ENCODE measurements at regions not wholly inside any gene's neighbourhood (a gene's known extent, or its start where the extent isn't known, plus 50 kb on each side); places are given as distances from the start of the nearest gene placed in this dataset.
A peak's percentile ranks its signal among the peaks of the same experiment; 100 is the strongest.

GRCh38 chr6:113513086-113513485, 344.1 kb upstream of the MARCKS start:
- no peak for DNase-seq (ENCODE audit: low read depth)

- DNase-seq (ENCODE audit: low read depth), result no peak
Observed at GRCh38 chr6:113522376-113522775, 334.8 kb upstream of the MARCKS start.

GRCh38 chr6:113524826-113525225, 332.3 kb upstream of the MARCKS start:
- no peak for DNase-seq (ENCODE audit: low read depth)

- DNase-seq (ENCODE audit: low read depth), result no peak
Observed at GRCh38 chr6:113526553-113526952, 330.6 kb upstream of the MARCKS start.

GRCh38 chr6:113526995-113527394, 330.1 kb upstream of the MARCKS start:
- no peak for DNase-seq (ENCODE audit: low read depth)

GRCh38 chr6:113528111-113528510, 329.0 kb upstream of the MARCKS start:
- no peak for DNase-seq (ENCODE audit: low read depth)

DNA sequence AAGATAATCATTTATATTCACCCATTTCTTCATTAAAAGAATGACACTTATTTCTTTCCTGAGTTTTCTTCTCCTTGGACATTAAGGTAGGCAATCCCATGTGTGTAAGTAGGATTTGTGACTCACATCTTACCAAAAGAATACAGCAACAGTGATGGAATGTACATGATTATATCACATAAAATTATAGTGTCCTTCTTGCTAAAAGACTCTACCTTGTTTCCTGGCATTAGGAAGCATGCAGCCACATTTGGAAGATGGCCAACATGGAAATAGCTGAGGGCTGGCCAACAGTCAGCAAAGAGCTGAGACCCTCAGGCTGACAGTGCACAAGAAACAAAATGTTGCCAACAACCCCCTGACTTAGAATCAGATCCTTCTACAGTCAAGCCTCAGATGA, 327.9 kb upstream of the MARCKS start:
- DNase-seq (ENCODE audit: low read depth), result peak; percentile 11

- no peak for DNase-seq (ENCODE audit: low read depth)
Observed at GRCh38 chr6:113529879-113530278, 327.3 kb upstream of the MARCKS start.

DNA sequence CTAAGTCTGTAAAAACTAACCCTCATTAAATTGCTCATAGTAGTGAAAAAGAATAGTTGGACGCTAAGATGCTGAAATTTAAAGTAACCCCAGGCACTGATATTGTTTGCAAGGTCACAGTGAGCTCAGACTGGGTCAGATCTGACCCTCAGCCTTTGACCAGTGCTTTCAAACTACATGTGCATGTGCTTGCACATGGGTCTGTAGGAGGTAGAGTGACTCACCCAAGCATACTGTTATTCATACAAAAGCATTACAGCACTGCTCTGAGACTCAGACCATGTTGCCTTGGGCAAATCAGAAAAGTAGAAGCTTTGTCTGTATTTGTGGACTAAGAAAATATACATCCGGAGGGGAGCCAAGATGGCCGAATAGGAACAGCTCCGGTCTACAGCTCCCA, 326.4 kb upstream of the MARCKS start:
- peak; percentile 51 for DNase-seq (ENCODE audit: low read depth)

DNA sequence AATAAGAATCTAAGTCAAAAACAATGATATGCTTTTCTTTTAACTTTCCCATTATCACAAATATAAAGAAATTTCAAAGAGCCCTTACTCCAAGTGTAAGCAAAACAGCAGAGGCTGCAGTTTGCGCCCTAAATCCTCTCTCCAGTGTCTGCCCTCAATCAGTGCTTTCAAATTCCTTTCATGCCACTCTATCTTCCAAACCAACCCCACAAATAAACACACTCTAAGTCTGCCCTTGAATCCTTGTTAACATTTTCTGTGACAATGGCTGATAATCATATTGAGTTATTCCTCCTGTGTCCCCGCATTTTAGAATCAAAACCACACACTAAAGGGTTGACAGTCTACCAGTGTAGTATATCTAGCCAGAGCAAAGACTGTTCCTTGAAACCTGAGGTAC, 317.9 kb upstream of the MARCKS start:
- DNase-seq (ENCODE audit: low read depth), result no peak

- DNase-seq (ENCODE audit: low read depth), result no peak
Observed at GRCh38 chr6:113539623-113540022, 317.5 kb upstream of the MARCKS start.

GRCh38 chr6:113540466-113540865, 316.7 kb upstream of the MARCKS start:
- DNase-seq (ENCODE audit: low read depth), result no peak

GRCh38 chr6:113551168-113551567, 306.0 kb upstream of the MARCKS start:
- DNase-seq (ENCODE audit: low read depth), result no peak

DNA sequence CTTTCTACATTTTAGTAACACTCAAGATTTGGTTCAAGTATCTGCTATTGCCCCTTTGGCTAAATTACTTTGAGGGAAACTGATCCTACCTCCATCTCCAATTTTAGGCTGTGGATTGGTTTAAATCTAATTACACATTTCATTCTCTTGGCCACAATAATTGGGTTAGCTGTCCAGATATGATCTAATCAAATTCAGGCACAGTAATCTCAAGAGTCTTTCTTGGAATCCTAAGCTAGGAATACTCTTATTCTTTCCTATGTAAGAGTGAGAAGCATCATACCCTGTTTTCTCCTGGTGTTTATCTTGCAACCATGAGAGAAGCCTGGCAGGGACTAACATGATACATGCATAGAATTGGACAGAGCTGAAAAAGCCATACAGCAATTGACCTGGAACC, 300.4 kb upstream of the MARCKS start:
- DNase-seq (ENCODE audit: low read depth), result no peak

DNA sequence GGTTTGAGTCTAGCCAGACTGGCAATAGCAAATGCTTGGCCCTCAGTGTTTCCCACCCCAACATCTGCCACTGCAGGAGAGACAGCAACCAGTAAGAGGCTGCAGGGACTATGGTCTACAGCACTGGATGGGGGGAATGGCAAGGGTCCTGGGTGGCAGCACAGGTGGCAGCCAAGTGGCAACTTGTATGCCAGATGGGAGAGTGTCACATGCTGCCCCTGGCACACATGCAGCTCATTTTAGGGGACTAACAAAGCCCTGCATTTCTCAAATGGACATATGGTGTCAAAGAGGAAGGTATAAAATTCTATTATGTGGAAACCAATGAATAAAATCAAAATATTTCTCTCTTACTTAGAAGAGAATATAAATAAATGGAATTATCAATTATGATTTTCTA, 298.7 kb upstream of the MARCKS start:
- DNase-seq (ENCODE audit: low read depth), result no peak

DNA sequence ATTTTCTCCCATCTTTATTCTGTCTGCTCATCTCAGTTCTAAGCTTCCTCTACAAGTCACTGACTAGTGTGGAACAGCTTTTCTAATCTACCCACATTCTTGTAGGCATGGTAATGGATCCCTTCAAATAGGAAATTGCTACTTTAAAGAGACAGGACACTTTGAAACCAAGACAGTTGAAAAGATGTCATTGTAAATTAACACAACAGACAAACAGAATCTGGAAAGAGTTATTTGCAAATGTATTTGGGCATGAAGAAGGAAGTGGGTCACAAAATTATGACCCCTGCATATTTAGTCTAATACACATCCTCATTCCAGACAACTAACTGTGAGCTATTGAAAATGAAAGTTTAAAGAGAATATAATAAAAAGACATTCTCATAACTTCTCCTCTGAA, 298.2 kb upstream of the MARCKS start:
- DNase-seq (ENCODE audit: low read depth), result peak; percentile 43

DNA sequence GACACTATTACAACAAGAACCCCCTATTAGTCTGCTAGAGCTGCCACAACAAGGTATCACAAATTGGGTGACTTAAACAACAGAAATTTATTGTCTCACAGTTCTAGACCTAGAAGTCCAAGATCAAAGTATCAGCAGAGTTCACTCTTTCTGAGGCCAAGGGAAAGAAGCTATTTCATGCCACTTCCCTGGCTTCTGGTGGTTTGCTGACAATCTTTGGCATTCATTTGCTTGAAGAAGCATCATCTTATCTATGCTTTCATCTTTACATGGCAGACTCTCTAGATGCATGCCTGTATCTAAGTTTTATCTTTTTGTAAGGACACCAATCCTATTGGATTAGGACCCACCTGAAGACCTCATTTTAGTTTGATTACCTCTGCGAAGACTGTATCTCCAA, 296.8 kb upstream of the MARCKS start:
- no peak for DNase-seq (ENCODE audit: low read depth)

DNA sequence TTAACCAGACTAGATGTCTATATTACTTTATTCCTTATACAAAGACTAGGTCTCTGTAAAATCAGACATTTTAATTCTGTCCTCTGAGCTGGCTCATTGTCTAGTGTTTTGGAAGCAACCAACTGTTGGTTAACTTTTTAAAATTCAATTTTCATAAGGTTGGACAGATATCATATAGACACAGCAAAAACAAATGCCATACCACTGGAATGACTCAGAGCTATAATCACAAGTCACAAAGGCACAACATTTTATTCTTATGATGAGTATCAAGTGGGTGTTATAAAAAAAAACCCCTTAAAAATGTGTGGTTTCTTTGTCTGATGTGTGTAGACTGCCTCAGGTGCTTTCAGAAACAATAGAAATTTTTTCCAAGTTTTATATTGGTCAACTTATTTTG, 296.2 kb upstream of the MARCKS start:
- peak; percentile 71 for DNase-seq (ENCODE audit: low read depth)

GRCh38 chr6:113562248-113562647, 294.9 kb upstream of the MARCKS start:
- no peak for DNase-seq (ENCODE audit: low read depth)

GRCh38 chr6:113564371-113565171, 292.6 kb upstream of the MARCKS start:
- no peak for DNase-seq (ENCODE audit: low read depth)

GRCh38 chr6:113565306-113565705, 291.8 kb upstream of the MARCKS start:
- no peak for DNase-seq (ENCODE audit: low read depth)

- no peak for DNase-seq (ENCODE audit: low read depth)
Observed at GRCh38 chr6:113570161-113570560, 287.0 kb upstream of the MARCKS start.

DNA sequence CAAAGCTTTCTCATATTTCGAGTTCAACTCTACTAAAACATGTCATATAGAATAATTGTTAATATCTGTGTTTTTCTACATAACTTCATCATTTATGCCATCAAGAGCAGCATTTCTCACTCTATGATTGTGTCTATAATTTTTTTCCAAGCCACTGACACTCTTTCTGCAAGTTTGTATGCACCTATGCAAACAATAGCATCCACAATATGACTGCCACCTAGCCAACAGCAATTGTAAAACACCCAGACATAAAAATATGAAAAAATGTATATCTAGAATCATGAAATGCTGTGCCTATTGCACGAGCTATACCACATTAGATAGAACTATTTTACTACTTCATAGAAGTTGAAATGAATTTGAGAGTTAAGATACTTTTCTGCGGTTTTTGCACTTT, 286.5 kb upstream of the MARCKS start:
- DNase-seq (ENCODE audit: low read depth), result no peak

DNA sequence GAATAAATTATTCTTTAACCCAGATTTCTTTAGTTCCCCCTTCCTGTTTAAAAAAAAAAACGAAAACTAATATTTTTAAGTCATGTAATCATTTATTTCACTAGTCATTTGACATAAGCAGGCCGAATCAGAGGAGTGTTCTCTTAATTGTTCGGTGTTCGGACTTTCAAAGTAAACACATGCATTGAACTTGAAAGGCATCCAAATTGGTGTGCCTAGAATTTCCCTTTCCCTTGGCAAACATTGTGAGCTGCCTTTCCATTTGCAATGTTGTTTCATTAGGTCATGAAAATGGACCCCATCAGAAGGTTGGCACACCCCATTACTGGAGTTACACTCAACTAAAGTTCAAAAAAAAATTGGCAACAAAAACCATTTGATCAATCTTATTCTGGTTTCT, 283.0 kb upstream of the MARCKS start:
- DNase-seq (ENCODE audit: low read depth), result no peak

Measured in HS-5 (cell line).